ENCODE measurements at regions not wholly inside any gene's neighbourhood (a gene's known extent, or its start where the extent isn't known, plus 50 kb on each side); places are given as distances from the start of the nearest gene placed in this dataset.
"Not testable (repeated sequence)": the region's sequence is repeated elsewhere in the genome, so short reads cannot be mapped to it uniquely, and the experiment has no call there.

- ChIA-PET CTCF (no interaction called here), POLR2A (no interaction called here)
- Mint-ChIP-seq H3K36me3 (no peaks in the 10 kb centered on the region), H3K27ac (no peak overlapping the region), H3K4me1 (no peaks in the 10 kb centered on the region), H3K9me3 (peaks cover 0 to 15% (median 2%) of the 10 kb centered on the region in 11 donors), H3K4me3 (no peak overlapping the region), H3K27me3 (no peaks in the 10 kb centered on the region)
- H3K9me3 ChIP-seq (ENCODE audit: control insufficient read depth in 2 of 3, low read length in 3 of 3), result no peaks in the 10 kb centered on the region
- no peak overlapping the region for H3K27ac ChIP-seq (ENCODE audit: low read depth, low read length)
- H3K4me1 ChIP-seq (ENCODE audit: control insufficient read depth in 2 of 2, insufficient read depth in 2 of 2, low read length in 2 of 2), result no peaks in the 10 kb centered on the region
- H3K4me3 ChIP-seq (ENCODE audit: low read length), result no peak overlapping the region
- H3K27me3 ChIP-seq (ENCODE audit: control insufficient read depth in 2 of 2, insufficient read depth in 2 of 2, low read length in 2 of 2), result no peaks in the 10 kb centered on the region
- DNase-seq, result no peak
- ATAC-seq, result no peak
- intact Hi-C loops (cut with micrococcal nuclease), result no loop called here
- H3K36me3 ChIP-seq (ENCODE audit: control insufficient read depth in 2 of 3, insufficient read depth in 3 of 3, low read length in 3 of 3), result no peaks in the 10 kb centered on the region
These were observed 496.7 kb upstream of the HTR1E start for GRCh38 chr6:86440608-86441007.

- no peak overlapping the region for H3K4me3 Mint-ChIP-seq
- no peak overlapping the region for H3K27ac ChIP-seq (ENCODE audit: low read depth, low read length)
- ATAC-seq (no peak), DNase-seq (no peak)
- H3K27ac Mint-ChIP-seq, result no peak overlapping the region
- H3K36me3 Mint-ChIP-seq, result no peaks in the 10 kb centered on the region
- no peaks in the 10 kb centered on the region for H3K4me1 Mint-ChIP-seq
- H3K4me1 ChIP-seq (ENCODE audit: control insufficient read depth in 2 of 2, insufficient read depth in 2 of 2, low read length in 2 of 2), result no peaks in the 10 kb centered on the region
- CTCF ChIA-PET, result no interaction called here
- H3K27me3 Mint-ChIP-seq, result no peaks in the 10 kb centered on the region
- no peak overlapping the region for H3K4me3 ChIP-seq (ENCODE audit: low read length)
- intact Hi-C loops (cut with micrococcal nuclease), result no loop called here
- H3K36me3 ChIP-seq (ENCODE audit: control insufficient read depth in 2 of 3, insufficient read depth in 3 of 3, low read length in 3 of 3), result no peaks in the 10 kb centered on the region
- POLR2A ChIA-PET, result no interaction called here
- peaks cover 0 to 6% (median 0%) of the 10 kb centered on the region in 11 donors for H3K9me3 Mint-ChIP-seq
- no peaks in the 10 kb centered on the region for H3K9me3 ChIP-seq (ENCODE audit: control insufficient read depth in 2 of 3, low read length in 3 of 3)
- H3K27me3 ChIP-seq (ENCODE audit: control insufficient read depth in 2 of 2, insufficient read depth in 2 of 2, low read length in 2 of 2), result no peaks in the 10 kb centered on the region
These were observed 513.8 kb upstream of the HTR1E start for GRCh38 chr6:86423571-86423970.

- Histone ChIP-seq H3K9me3 (ENCODE audit: control insufficient read depth in 2 of 3, low read length in 3 of 3) (no peaks in the 10 kb centered on the region), H3K27me3 (ENCODE audit: control insufficient read depth in 2 of 2, insufficient read depth in 2 of 2, low read length in 2 of 2) (no peaks in the 10 kb centered on the region), H3K36me3 (ENCODE audit: control insufficient read depth in 2 of 3, insufficient read depth in 3 of 3, low read length in 3 of 3) (no peaks in the 10 kb centered on the region), H3K27ac (ENCODE audit: low read depth, low read length) (no peak overlapping the region), H3K4me3 (ENCODE audit: low read length) (no peak overlapping the region), H3K4me1 (ENCODE audit: control insufficient read depth in 2 of 2, insufficient read depth in 2 of 2, low read length in 2 of 2) (no peaks in the 10 kb centered on the region)
- Mint-ChIP-seq H3K27ac (no peak overlapping the region), H3K4me3 (no peak overlapping the region), H3K9me3 (peaks cover 0 to 12% (median 3%) of the 10 kb centered on the region in 11 donors), H3K27me3 (no peaks in the 10 kb centered on the region), H3K36me3 (no peaks in the 10 kb centered on the region), H3K4me1 (no peaks in the 10 kb centered on the region)
- DNase-seq (no peak), ATAC-seq (no peak)
- intact Hi-C loops (cut with micrococcal nuclease), result no loop called here
- POLR2A ChIA-PET, result no interaction called here
- CTCF ChIA-PET, result no interaction called here
These were observed 525.3 kb upstream of the HTR1E start for GRCh38 chr6:86412057-86412456.

GRCh38 chr6:86407128-86407527 is 530.2 kb upstream of the HTR1E start:
- DNase-seq, result no peak
- POLR2A ChIA-PET, result no interaction called here
- Histone ChIP-seq H3K4me1 (ENCODE audit: control insufficient read depth in 2 of 2, insufficient read depth in 2 of 2, low read length in 2 of 2) (no peaks in the 10 kb centered on the region), H3K4me3 (ENCODE audit: low read length) (no peak overlapping the region), H3K36me3 (ENCODE audit: control insufficient read depth in 2 of 3, insufficient read depth in 3 of 3, low read length in 3 of 3) (no peaks in the 10 kb centered on the region), H3K27ac (ENCODE audit: low read depth, low read length) (no peak overlapping the region), H3K27me3 (ENCODE audit: control insufficient read depth in 2 of 2, insufficient read depth in 2 of 2, low read length in 2 of 2) (no peaks in the 10 kb centered on the region), H3K9me3 (ENCODE audit: control insufficient read depth in 2 of 3, low read length in 3 of 3) (no peaks in the 10 kb centered on the region)
- H3K27me3 Mint-ChIP-seq, result no peaks in the 10 kb centered on the region
- peaks cover 0 to 4% (median 0%) of the 10 kb centered on the region in 5 donors for H3K36me3 Mint-ChIP-seq
- H3K27ac Mint-ChIP-seq, result no peak overlapping the region
- H3K4me1 Mint-ChIP-seq, result no peaks in the 10 kb centered on the region
- intact Hi-C loops (cut with micrococcal nuclease), result no loop called here
- ATAC-seq, result no peak
- no peak overlapping the region for H3K4me3 Mint-ChIP-seq
- CTCF ChIA-PET, result no interaction called here
- peaks cover 0 to 13% (median 6%) of the 10 kb centered on the region in 11 donors for H3K9me3 Mint-ChIP-seq

GRCh38 chr6:86392850-86393249 is 544.5 kb upstream of the HTR1E start:
- H3K27ac ChIP-seq (ENCODE audit: low read depth, low read length); intact Hi-C loops (cut with micrococcal nuclease); H3K27ac Mint-ChIP-seq; H3K36me3 ChIP-seq (ENCODE audit: control insufficient read depth in 2 of 3, insufficient read depth in 3 of 3, low read length in 3 of 3); H3K27me3 Mint-ChIP-seq; H3K4me3 Mint-ChIP-seq; H3K4me3 ChIP-seq (ENCODE audit: low read length); H3K4me1 ChIP-seq (ENCODE audit: control insufficient read depth in 2 of 2, insufficient read depth in 2 of 2, low read length in 2 of 2); CTCF ChIA-PET; DNase-seq; H3K9me3 ChIP-seq (ENCODE audit: control insufficient read depth in 2 of 3, low read length in 3 of 3); H3K27me3 ChIP-seq (ENCODE audit: control insufficient read depth in 2 of 2, insufficient read depth in 2 of 2, low read length in 2 of 2); H3K36me3 Mint-ChIP-seq; POLR2A ChIA-PET; ATAC-seq; H3K4me1 Mint-ChIP-seq: not testable (repeated sequence)
- peaks cover 1 to 29% (median 9%) of the 10 kb centered on the region in 11 donors for H3K9me3 Mint-ChIP-seq

- ChIA-PET POLR2A (no interaction called here), CTCF (no interaction called here)
- Mint-ChIP-seq H3K27me3 (no peaks in the 10 kb centered on the region), H3K9me3 (peaks cover 0 to 36% (median 7%) of the 10 kb centered on the region in 11 donors), H3K4me3 (no peak overlapping the region), H3K36me3 (no peaks in the 10 kb centered on the region), H3K27ac (no peak overlapping the region), H3K4me1 (no peaks in the 10 kb centered on the region)
- intact Hi-C loops (cut with micrococcal nuclease), result no loop called here
- no peak for DNase-seq
- no peaks in the 10 kb centered on the region for H3K36me3 ChIP-seq (ENCODE audit: control insufficient read depth in 2 of 3, insufficient read depth in 3 of 3, low read length in 3 of 3)
- no peak overlapping the region for H3K27ac ChIP-seq (ENCODE audit: low read depth, low read length)
- H3K9me3 ChIP-seq (ENCODE audit: control insufficient read depth in 2 of 3, low read length in 3 of 3), result no peaks in the 10 kb centered on the region
- no peak for ATAC-seq
- no peak overlapping the region for H3K4me3 ChIP-seq (ENCODE audit: low read length)
- no peaks in the 10 kb centered on the region for H3K4me1 ChIP-seq (ENCODE audit: control insufficient read depth in 2 of 2, insufficient read depth in 2 of 2, low read length in 2 of 2)
- no peaks in the 10 kb centered on the region for H3K27me3 ChIP-seq (ENCODE audit: control insufficient read depth in 2 of 2, insufficient read depth in 2 of 2, low read length in 2 of 2)
These were observed 556.7 kb upstream of the HTR1E start for GRCh38 chr6:86380571-86381125.

- Histone ChIP-seq H3K9me3 (ENCODE audit: control insufficient read depth in 2 of 3, low read length in 3 of 3) (no peaks in the 10 kb centered on the region), H3K36me3 (ENCODE audit: control insufficient read depth in 2 of 3, insufficient read depth in 3 of 3, low read length in 3 of 3) (no peaks in the 10 kb centered on the region), H3K27me3 (ENCODE audit: control insufficient read depth in 2 of 2, insufficient read depth in 2 of 2, low read length in 2 of 2) (no peaks in the 10 kb centered on the region), H3K27ac (ENCODE audit: low read depth, low read length) (no peak overlapping the region), H3K4me1 (ENCODE audit: control insufficient read depth in 2 of 2, insufficient read depth in 2 of 2, low read length in 2 of 2) (no peaks in the 10 kb centered on the region), H3K4me3 (ENCODE audit: low read length) (no peak overlapping the region)
- Mint-ChIP-seq H3K9me3 (peaks cover 0 to 12% (median 5%) of the 10 kb centered on the region in 11 donors), H3K36me3 (no peaks in the 10 kb centered on the region), H3K4me1 (no peaks in the 10 kb centered on the region), H3K27ac (no peak overlapping the region), H3K4me3 (no peak overlapping the region), H3K27me3 (peaks cover 0 to 1% (median 0%) of the 10 kb centered on the region in 5 donors)
- CTCF ChIA-PET, result no interaction called here
- no peak for DNase-seq
- POLR2A ChIA-PET, result no interaction called here
- intact Hi-C loops (cut with micrococcal nuclease), result no loop called here
- ATAC-seq, result no peak
These were observed 579.5 kb upstream of the HTR1E start for GRCh38 chr6:86357877-86358276.
